ENCODE measurements at regions not wholly inside any gene's neighbourhood (a gene's known extent, or its start where the extent isn't known, plus 50 kb on each side); places are given as distances from the start of the nearest gene placed in this dataset.

DNA sequence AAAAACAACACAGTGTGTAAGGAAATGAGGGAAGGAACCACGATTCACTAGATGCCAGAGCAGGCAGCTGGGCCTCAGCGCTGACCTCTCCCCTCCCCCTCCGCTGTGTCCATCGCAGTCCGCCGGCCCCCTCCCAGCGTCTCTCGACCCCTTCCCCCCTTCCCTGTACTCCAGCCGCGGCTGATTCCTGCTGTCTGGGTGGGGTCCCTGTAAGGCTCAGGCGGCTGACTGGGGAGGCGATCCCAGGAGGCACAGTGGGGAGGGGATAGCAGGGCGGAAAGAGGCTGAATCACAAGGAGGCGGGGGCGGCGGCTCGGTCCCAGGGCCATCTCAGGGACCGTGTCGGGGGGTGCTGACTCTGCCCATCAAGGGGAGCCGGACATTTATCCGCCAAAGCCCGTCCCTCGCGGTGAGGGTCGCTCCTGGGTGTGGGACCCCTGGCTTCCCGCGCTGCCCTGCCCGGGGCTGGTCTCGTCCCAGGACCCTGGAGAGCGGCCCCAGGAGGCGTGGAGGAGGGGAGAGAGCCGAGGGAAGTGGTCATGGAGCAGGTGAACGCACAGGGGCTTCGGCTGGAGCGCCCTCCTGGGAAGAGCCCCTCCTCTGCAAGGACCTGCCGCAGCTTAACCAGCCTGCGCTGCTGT is 241.9 kb downstream of the PTPRU start:
- in situ Hi-C loops (cut with HindIII; ENCODE audit: low pct_ligation_motif_present, low sequenced_read_pairs): no loop called here
- Histone ChIP-seq H3K27ac (no peak overlapping the region), H3K4me3 (ENCODE audit: low read depth, low read length) (no peak overlapping the region), H3K27me3 (replicated peaks) (peaks cover 1% of the 10 kb centered on the region), H3K36me3 (replicated peaks) (no peaks in the 10 kb centered on the region)
- DNase-seq: no peak
- TF ChIP-seq, protein P1, sequence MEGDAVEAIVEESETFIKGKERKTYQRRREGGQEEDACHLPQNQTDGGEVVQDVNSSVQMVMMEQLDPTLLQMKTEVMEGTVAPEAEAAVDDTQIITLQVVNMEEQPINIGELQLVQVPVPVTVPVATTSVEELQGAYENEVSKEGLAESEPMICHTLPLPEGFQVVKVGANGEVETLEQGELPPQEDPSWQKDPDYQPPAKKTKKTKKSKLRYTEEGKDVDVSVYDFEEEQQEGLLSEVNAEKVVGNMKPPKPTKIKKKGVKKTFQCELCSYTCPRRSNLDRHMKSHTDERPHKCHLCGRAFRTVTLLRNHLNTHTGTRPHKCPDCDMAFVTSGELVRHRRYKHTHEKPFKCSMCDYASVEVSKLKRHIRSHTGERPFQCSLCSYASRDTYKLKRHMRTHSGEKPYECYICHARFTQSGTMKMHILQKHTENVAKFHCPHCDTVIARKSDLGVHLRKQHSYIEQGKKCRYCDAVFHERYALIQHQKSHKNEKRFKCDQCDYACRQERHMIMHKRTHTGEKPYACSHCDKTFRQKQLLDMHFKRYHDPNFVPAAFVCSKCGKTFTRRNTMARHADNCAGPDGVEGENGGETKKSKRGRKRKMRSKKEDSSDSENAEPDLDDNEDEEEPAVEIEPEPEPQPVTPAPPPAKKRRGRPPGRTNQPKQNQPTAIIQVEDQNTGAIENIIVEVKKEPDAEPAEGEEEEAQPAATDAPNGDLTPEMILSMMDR (IDR thresholded peaks at IDR 0.05; ENCODE audit: low read depth, low read length, missing control alignments): no peak

DNA sequence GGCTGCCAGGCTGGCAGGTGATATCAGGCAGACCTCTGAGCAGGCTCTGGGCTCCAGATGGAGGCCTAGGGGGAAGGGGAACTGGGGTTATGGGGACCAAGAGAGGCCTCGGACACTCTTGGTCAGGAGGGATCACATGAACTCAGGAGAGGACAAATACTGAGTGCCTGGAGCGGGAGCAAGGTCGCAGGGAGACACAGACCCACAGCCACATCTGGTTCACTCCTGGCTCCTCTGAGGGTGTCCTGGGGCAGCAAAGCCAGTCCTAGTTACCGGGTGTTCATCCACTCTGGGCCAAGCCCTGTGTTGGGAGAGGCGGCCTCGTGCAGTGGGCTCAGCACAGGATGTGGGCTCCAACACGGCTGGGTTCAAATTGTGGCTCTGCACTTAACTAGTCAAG is 239.0 kb downstream of the PTPRU start:
- TF ChIP-seq, protein P1 (IDR thresholded peaks at IDR 0.05; ENCODE audit: low read depth, low read length, missing control alignments): no peak
- H3K27me3 ChIP-seq (replicated peaks): peaks cover 1% of the 10 kb centered on the region
- H3K4me3 ChIP-seq (ENCODE audit: low read depth, low read length): no peak overlapping the region
- DNase-seq: no peak
- in situ Hi-C loops (cut with HindIII; ENCODE audit: low pct_ligation_motif_present, low sequenced_read_pairs): no loop called here
- H3K36me3 ChIP-seq (replicated peaks): no peaks in the 10 kb centered on the region
- H3K27ac ChIP-seq: no peak overlapping the region

DNA sequence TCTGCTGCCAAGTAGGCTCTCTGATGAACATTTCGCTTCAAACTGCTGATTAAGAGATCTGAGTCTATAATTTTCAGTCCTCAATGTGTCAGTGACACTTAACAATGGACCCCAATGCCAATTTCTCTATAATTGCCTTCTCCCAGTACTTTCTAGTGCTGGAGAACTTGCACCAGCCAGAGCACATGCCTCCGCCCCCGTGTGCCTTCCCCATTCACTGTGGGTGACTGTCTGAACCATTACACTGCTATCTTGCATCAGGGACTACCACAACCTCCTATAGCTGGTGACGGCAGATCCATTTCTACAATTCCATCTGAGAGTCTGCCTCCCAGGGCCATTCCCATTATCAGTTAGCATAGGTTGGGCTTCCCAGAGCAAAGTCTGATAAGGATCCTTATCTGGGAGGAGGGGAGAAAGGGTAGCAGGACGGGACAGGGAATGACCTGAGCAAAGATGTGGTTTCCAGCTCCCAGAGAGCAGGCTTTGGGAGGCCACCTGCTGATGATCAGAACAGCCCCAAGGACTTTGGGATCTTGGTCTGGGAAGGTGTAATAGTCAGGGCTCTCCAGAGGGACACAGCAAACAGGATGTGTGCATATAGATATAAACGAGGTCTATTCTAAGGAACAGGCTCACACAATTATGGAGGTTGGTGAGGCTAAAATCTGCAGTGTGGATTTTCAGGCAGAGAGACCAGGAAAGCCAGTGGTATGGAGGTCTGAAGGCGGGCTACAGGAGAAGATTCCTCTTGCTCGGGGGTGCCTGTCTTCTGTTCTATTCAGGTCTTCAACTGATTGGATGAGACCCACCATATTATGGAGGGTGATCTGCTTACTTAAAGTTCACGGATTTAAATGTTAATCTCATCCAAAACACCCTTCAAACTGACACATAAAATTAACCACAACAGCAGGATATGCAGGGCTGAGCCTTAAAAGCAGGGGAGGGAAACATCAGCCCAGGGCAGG is 238.2 kb downstream of the PTPRU start:
- no peak overlapping the region for H3K4me3 ChIP-seq (ENCODE audit: low read depth, low read length)
- in situ Hi-C loops (cut with HindIII; ENCODE audit: low pct_ligation_motif_present, low sequenced_read_pairs): no loop called here
- H3K27me3 ChIP-seq (replicated peaks): peaks cover 1% of the 10 kb centered on the region
- no peak overlapping the region for H3K27ac ChIP-seq
- DNase-seq: no peak
- TF ChIP-seq, protein P1 (IDR thresholded peaks at IDR 0.05; ENCODE audit: low read depth, low read length, missing control alignments): no peak
- H3K36me3 ChIP-seq (replicated peaks): no peaks in the 10 kb centered on the region

DNA sequence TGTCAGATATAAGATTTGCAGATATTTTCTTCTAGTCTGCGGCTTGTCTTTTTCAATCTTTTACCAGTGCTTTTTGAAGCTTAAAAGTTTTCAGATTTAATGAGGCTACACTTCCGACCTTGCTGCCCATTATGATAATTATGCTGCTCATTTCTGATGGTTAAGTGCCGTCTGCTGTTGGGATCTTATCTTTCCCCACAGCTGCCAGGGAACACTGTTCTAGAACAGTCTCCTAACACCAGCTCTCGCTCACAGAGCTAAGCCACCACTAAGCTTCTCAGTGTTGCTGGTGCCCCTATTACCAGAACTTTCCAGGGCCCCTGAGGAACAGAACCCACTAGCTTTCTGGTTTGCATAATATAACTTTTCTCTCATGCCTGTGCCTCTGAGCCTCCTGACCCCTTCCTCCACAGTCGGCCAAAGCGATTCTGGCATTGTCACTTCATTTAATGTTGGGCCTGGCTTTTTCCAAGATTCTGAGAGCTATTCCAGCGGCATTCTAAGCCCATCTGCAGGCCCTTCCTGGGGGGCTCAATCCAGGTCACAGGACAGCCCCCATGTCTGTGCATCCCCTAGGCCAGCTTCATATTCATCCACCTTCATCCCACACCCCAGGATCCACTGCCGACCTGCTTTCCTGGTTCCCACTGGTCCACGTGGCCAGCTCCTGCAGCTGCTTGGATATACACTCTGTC is 237.0 kb downstream of the PTPRU start:
- in situ Hi-C loops (cut with HindIII; ENCODE audit: low pct_ligation_motif_present, low sequenced_read_pairs): no loop called here

DNA sequence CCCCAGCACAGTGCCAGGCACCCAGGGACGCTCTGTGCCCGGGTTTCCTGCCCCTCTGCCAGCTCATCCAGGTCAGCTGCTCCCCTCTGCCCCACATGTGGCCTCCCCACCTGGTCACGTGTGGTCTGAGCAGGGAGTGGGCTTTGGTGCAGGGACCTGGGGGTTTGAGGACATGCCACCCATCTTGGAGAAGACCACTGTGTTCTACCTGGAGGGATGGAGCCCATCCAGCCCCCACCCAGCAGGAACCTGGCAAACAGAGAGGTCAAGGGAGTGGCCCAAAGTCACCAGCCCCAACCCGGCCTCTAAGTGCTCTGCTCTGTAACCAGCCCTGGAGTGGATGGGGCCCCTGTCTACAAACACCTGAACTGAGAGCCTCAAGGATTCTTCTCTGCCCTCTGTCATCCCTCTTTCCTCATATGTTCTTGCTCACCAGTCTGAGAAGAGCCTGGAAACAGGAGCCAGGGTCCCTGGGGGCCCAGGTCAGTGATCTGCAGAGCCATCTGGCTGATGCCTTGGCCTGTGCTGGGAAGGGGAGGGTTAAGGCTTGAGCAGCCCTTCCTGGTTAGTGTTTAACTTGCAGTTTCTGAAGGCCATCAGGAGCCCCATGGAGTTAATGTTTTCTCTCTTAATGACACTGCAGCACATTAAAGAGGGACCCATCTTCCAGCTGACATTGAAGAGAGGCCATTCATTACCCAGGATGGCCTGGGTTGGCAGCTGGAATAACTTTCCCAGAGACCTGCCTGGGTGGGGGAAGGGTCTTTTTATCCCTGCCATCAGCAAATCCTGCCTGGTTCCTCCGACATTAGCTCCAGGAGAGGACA is 235.4 kb downstream of the PTPRU start:
- in situ Hi-C loops (cut with HindIII; ENCODE audit: low pct_ligation_motif_present, low sequenced_read_pairs): no loop called here
- Histone ChIP-seq H3K27me3 (replicated peaks) (peaks cover 1% of the 10 kb centered on the region), H3K4me3 (ENCODE audit: low read depth, low read length) (no peak overlapping the region), H3K36me3 (replicated peaks) (no peaks in the 10 kb centered on the region), H3K27ac (no peak overlapping the region)
- no peak for DNase-seq
- TF ChIP-seq, protein P1 (IDR thresholded peaks at IDR 0.05; ENCODE audit: low read depth, low read length, missing control alignments): no peak

More for the DNA sequence above, 237.0 kb downstream of the PTPRU start:
- no peak overlapping the region for H3K27ac ChIP-seq
- H3K36me3 ChIP-seq (replicated peaks): no peaks in the 10 kb centered on the region
- TF ChIP-seq, protein P1 (IDR thresholded peaks at IDR 0.05; ENCODE audit: low read depth, low read length, missing control alignments): no peak
- no peak for DNase-seq
- H3K27me3 ChIP-seq (replicated peaks): peaks cover 1% of the 10 kb centered on the region
- H3K4me3 ChIP-seq (ENCODE audit: low read depth, low read length): no peak overlapping the region
